Stromal cell of bone marrow (primary cell): ENCODE measurements at regions not wholly inside any gene's neighbourhood (a gene's known extent, or its start where the extent isn't known, plus 50 kb on each side); places are given as distances from the start of the nearest gene placed in this dataset.
"Not testable (repeated sequence)": the region's sequence is repeated elsewhere in the genome, so short reads cannot be mapped to it uniquely, and the experiment has no call there.

Experiments
- DNase-seq: peaks from one replicate; pipeline ENCODE4 v3.0.0-alpha.2; 2012; ENCODE audit warnings: low read depth

GRCh38 chr9:80538976-80539375 is 967.2 kb downstream of the TLE4 start:
- no peak for DNase-seq

- DNase-seq: no peak
Observed at GRCh38 chr9:80522465-80522864, 950.7 kb downstream of the TLE4 start.

- DNase-seq: no peak
Observed at GRCh38 chr9:80521151-80521550, 949.4 kb downstream of the TLE4 start.

GRCh38 chr9:80520231-80520630 is 948.5 kb downstream of the TLE4 start:
- no peak for DNase-seq

- DNase-seq: no peak
Observed at GRCh38 chr9:80518441-80518840, 946.7 kb downstream of the TLE4 start.

- DNase-seq: no peak
Observed at GRCh38 chr9:80516679-80517078, 944.9 kb downstream of the TLE4 start.

- DNase-seq: no peak
Observed at GRCh38 chr9:80509358-80509757, 937.6 kb downstream of the TLE4 start.

- DNase-seq: no peak
Observed at GRCh38 chr9:80507611-80508010, 935.8 kb downstream of the TLE4 start.

GRCh38 chr9:80504601-80505230 is 933.0 kb downstream of the TLE4 start:
- no peak for DNase-seq

GRCh38 chr9:80503671-80504281 is 932.0 kb downstream of the TLE4 start:
- no peak for DNase-seq

- DNase-seq: no peak
Observed at GRCh38 chr9:80502306-80502705, 930.5 kb downstream of the TLE4 start.

- no peak for DNase-seq
Observed at GRCh38 chr9:80501635-80502034, 929.9 kb downstream of the TLE4 start.

GRCh38 chr9:80500300-80500699 is 928.5 kb downstream of the TLE4 start:
- DNase-seq: no peak

- no peak for DNase-seq
Observed at GRCh38 chr9:80498001-80498555, 926.3 kb downstream of the TLE4 start.

- no peak for DNase-seq
Observed at GRCh38 chr9:80496901-80497556, 925.3 kb downstream of the TLE4 start.

GRCh38 chr9:80493258-80493657 is 921.5 kb downstream of the TLE4 start:
- no peak for DNase-seq

GRCh38 chr9:80492221-80492620 is 920.5 kb downstream of the TLE4 start:
- no peak for DNase-seq

- no peak for DNase-seq
Observed at GRCh38 chr9:80491086-80491696, 919.4 kb downstream of the TLE4 start.

GRCh38 chr9:80489329-80489728 is 917.6 kb downstream of the TLE4 start:
- DNase-seq: no peak

- DNase-seq: no peak
Observed at GRCh38 chr9:80485420-80486250, 913.9 kb downstream of the TLE4 start.

- not testable (repeated sequence) for DNase-seq
Observed at GRCh38 chr9:80482251-80482650, 910.5 kb downstream of the TLE4 start.

- peak; percentile 65 for DNase-seq
Observed at GRCh38 chr9:80467632-80468031, 895.9 kb downstream of the TLE4 start.
